BJ (cell line): ENCODE measurements at regions not wholly inside any gene's neighbourhood (a gene's known extent, or its start where the extent isn't known, plus 50 kb on each side); places are given as distances from the start of the nearest gene placed in this dataset.

Experiments
- CTCF ChIA-PET: fragments of 350-600 bp; formaldehyde crosslinking; extraction: SDS; loops from one replicate; lab custom pipeline; 2021; ENCODE audit warnings: antibody characterized with exemption, inconsistent platforms; lab: Yijun Ruan, JAX
- POLR2A ChIA-PET: fragments of 300-600 bp; sonication (Branson Sonifier 250); formaldehyde crosslinking; extraction: SDS; loops from one replicate; lab custom pipeline; 2021; ENCODE audit warnings: antibody characterized with exemption; lab: Charles Lee
- DNase-seq: peaks from one replicate; pipeline ENCODE4 v3.0.0-alpha.2; 2011; ENCODE audit warnings: low read depth
- H3K27me3 ChIP-seq: 2 replicates; pipeline ENCODE4 v1.6.0; 2011; ENCODE audit warnings: low read length; ENCODE audit not compliant: control insufficient read depth, insufficient read depth
- H3K36me3 ChIP-seq: 2 replicates; pipeline ENCODE4 v1.5.1; 2011; ENCODE audit warnings: low read length; ENCODE audit not compliant: control insufficient read depth, insufficient read depth
- H3K4me3 ChIP-seq: 2 replicates; pipeline ENCODE4 v1.5.1; 2011; ENCODE audit warnings: low read depth, mild to moderate bottlenecking, control low read depth, low read length
- TF ChIP-seq, protein P1 (sequence below): IDR thresholded peaks from 2 replicates; pipeline ENCODE4 v1.5.1; 2011; ENCODE audit warnings: low read depth, mild to moderate bottlenecking, control low read depth, inconsistent platforms, low read length, moderate library complexity; ENCODE audit not compliant: insufficient read depth

GRCh38 chr14:66396164-66396563, 90.0 kb upstream of the CCDC196 start:
- TF ChIP-seq, protein P1, sequence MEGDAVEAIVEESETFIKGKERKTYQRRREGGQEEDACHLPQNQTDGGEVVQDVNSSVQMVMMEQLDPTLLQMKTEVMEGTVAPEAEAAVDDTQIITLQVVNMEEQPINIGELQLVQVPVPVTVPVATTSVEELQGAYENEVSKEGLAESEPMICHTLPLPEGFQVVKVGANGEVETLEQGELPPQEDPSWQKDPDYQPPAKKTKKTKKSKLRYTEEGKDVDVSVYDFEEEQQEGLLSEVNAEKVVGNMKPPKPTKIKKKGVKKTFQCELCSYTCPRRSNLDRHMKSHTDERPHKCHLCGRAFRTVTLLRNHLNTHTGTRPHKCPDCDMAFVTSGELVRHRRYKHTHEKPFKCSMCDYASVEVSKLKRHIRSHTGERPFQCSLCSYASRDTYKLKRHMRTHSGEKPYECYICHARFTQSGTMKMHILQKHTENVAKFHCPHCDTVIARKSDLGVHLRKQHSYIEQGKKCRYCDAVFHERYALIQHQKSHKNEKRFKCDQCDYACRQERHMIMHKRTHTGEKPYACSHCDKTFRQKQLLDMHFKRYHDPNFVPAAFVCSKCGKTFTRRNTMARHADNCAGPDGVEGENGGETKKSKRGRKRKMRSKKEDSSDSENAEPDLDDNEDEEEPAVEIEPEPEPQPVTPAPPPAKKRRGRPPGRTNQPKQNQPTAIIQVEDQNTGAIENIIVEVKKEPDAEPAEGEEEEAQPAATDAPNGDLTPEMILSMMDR, result no peak
- DNase-seq, result no peak
- H3K4me3 ChIP-seq, result no peak overlapping the region
- no peaks in the 10 kb centered on the region for H3K27me3 ChIP-seq
- POLR2A ChIA-PET, result no interaction called here
- CTCF ChIA-PET, result no interaction called here
- no peaks in the 10 kb centered on the region for H3K36me3 ChIP-seq

GRCh38 chr14:66398437-66398836, 87.7 kb upstream of the CCDC196 start:
- ChIA-PET CTCF (interaction anchor here (1.1 kb wide), 1 partner anchor 10 kb away, joined by 3 read pairs; no protein-coding TSS in a partner anchor), POLR2A (no interaction called here)
- Histone ChIP-seq H3K4me3 (no peak overlapping the region), H3K27me3 (no peaks in the 10 kb centered on the region), H3K36me3 (no peaks in the 10 kb centered on the region)
- TF ChIP-seq, protein P1, result no peak
- DNase-seq, result no peak

GRCh38 chr14:66401449-66402095, 84.6 kb upstream of the CCDC196 start:
- no peaks in the 10 kb centered on the region for H3K27me3 ChIP-seq
- POLR2A ChIA-PET, result no interaction called here
- no peak for DNase-seq
- CTCF ChIA-PET, result interaction anchor here (0.9 kb wide), 1 partner anchor 16 kb away, joined by 3 read pairs; no protein-coding TSS in a partner anchor
- no peaks in the 10 kb centered on the region for H3K36me3 ChIP-seq
- TF ChIP-seq, protein P1, result 0 out of 2 replicates have a peak, but pooled peaks have one; percentile 20
- no peak overlapping the region for H3K4me3 ChIP-seq

GRCh38 chr14:66403183-66403582, 83.0 kb upstream of the CCDC196 start:
- Histone ChIP-seq H3K4me3 (no peak overlapping the region), H3K36me3 (no peaks in the 10 kb centered on the region), H3K27me3 (no peaks in the 10 kb centered on the region)
- TF ChIP-seq, protein P1, result peak; percentile 40
- no peak for DNase-seq
- CTCF ChIA-PET, result interaction anchor here (0.8 to 1.7 kb wide), 5 partner anchors 8 to 92 kb away, joined by 3 to 11 read pairs (median 3); no protein-coding TSS in a partner anchor
- POLR2A ChIA-PET, result no interaction called here

- CTCF ChIA-PET, result interaction anchor here (1.2 to 1.7 kb wide), 2 partner anchors 41 to 45 kb away, joined by 3 to 11 read pairs; no protein-coding TSS in a partner anchor
- H3K27me3 ChIP-seq, result no peaks in the 10 kb centered on the region
- H3K4me3 ChIP-seq, result no peak overlapping the region
- TF ChIP-seq, protein P1, result no peak
- DNase-seq, result no peak
- no peaks in the 10 kb centered on the region for H3K36me3 ChIP-seq
- POLR2A ChIA-PET, result no interaction called here
These were observed 82.1 kb upstream of the CCDC196 start for GRCh38 chr14:66404051-66404545.
